DOHH2 (cell line): ENCODE measurements at regions not wholly inside any gene's neighbourhood (a gene's known extent, or its start where the extent isn't known, plus 50 kb on each side); places are given as distances from the start of the nearest gene placed in this dataset.

Experiments used
- H3F3A ChIP-seq: fragments of 200-600 bp; sonication (generic), shearing (Covaris generic); 2 replicates; pipeline ENCODE4 v1.6.0; 2016; ENCODE audit warnings: antibody characterized with exemption, mild to moderate bottlenecking; ENCODE audit not compliant: control insufficient read depth, insufficient read depth
- H3K27ac ChIP-seq: fragments of 200-600 bp; sonication (generic); 2 replicates; pipeline ENCODE4 v1.5.1; 2014; ENCODE audit warnings: low read depth, mild to moderate bottlenecking, low read length, moderate library complexity
- H3K27me3 ChIP-seq: fragments of 200-600 bp; sonication (generic); 2 replicates; pipeline ENCODE4 v1.6.1; 2014; ENCODE audit warnings: mild to moderate bottlenecking, low read length, mixed read lengths; ENCODE audit not compliant: control insufficient read depth
- H3K36me3 ChIP-seq: fragments of 200-600 bp; sonication (generic); 2 replicates; pipeline ENCODE4 v1.6.1; 2014; ENCODE audit warnings: mild to moderate bottlenecking, low read length, moderate library complexity, mixed read lengths; ENCODE audit not compliant: control insufficient read depth
- H3K4me1 ChIP-seq: fragments of 200-600 bp; sonication (generic); 2 replicates; pipeline ENCODE4 v1.6.1; 2014; ENCODE audit warnings: mild to moderate bottlenecking, low read length, mixed read lengths; ENCODE audit not compliant: control insufficient read depth
- H3K4me2 ChIP-seq: fragments of 200-600 bp; sonication (generic); 2 replicates; pipeline ENCODE4 v1.6.0; 2014; ENCODE audit warnings: mild to moderate bottlenecking, low read length, moderate library complexity
- H3K4me3 ChIP-seq: fragments of 200-600 bp; sonication (generic); 2 replicates; pipeline ENCODE4 v1.5.1; 2014; ENCODE audit warnings: mild to moderate bottlenecking, low read length, mixed read lengths
- H3K79me2 ChIP-seq: fragments of 200-600 bp; sonication (generic); 2 replicates; pipeline ENCODE4 v1.6.1; 2014; ENCODE audit warnings: mild to moderate bottlenecking, low read length, mixed read lengths; ENCODE audit not compliant: control insufficient read depth
- H3K9me2 ChIP-seq: fragments of 200-600 bp; sonication (generic); replicated peaks from 2 replicates; pipeline ENCODE4 v1.6.1; 2014; ENCODE audit warnings: mild to moderate bottlenecking, low read length, mixed read lengths; ENCODE audit not compliant: control insufficient read depth
- H3K9me3 ChIP-seq: fragments of 200-600 bp; sonication (generic); 2 replicates; pipeline ENCODE4 v1.6.1; 2014; ENCODE audit warnings: antibody characterized with exemption, low read length, mixed read lengths; ENCODE audit not compliant: control insufficient read depth, insufficient read depth
- H4K20me1 ChIP-seq: fragments of 200-600 bp; sonication (generic); 2 replicates; pipeline ENCODE4 v1.6.0; 2014; ENCODE audit warnings: low read depth, mild to moderate bottlenecking, antibody characterized with exemption, low read length, moderate library complexity; ENCODE audit not compliant: control insufficient read depth, insufficient read depth
- EZH2phosphoT487 ChIP-seq: fragments of 200-600 bp; sonication (generic); IDR thresholded peaks from 2 replicates; pipeline ENCODE4 v1.6.1; 2017; ENCODE audit warnings: borderline replicate concordance, mild to moderate bottlenecking, antibody characterized with exemption, low read length, moderate library complexity, mixed read lengths
- TF ChIP-seq, protein P1 (sequence below): fragments of 200-600 bp; sonication (generic); IDR thresholded peaks from one replicate; pipeline ENCODE4 v1.5.1; 2014; ENCODE audit warnings: antibody characterized with exemption, mild to moderate bottlenecking, low read depth, low read length; ENCODE audit not compliant: poor library complexity, severe bottlenecking

DNA sequence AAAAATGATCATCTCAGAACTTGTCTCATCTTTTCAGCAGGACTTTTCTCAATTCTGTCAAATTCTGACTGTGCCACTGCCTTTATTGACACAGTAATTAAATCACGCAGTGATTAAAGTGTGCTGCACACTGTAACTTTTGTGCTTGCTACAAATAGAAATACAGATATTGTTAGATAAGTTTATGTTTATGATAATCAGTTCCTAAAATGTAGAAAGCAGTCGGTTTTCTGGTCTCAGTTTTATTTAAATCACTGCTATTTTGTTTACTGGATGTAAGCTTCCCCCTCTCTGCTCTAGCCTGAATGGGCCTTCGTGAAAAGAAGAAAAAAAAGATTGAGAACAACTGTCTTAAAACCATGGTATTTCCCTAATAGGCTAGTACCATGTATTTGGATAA lies 258.8 kb upstream of the STARD13 start:
- no peaks in the 10 kb centered on the region for H4K20me1 ChIP-seq
- TF ChIP-seq EZH2phosphoT487 = no peak
- TF ChIP-seq, protein P1, sequence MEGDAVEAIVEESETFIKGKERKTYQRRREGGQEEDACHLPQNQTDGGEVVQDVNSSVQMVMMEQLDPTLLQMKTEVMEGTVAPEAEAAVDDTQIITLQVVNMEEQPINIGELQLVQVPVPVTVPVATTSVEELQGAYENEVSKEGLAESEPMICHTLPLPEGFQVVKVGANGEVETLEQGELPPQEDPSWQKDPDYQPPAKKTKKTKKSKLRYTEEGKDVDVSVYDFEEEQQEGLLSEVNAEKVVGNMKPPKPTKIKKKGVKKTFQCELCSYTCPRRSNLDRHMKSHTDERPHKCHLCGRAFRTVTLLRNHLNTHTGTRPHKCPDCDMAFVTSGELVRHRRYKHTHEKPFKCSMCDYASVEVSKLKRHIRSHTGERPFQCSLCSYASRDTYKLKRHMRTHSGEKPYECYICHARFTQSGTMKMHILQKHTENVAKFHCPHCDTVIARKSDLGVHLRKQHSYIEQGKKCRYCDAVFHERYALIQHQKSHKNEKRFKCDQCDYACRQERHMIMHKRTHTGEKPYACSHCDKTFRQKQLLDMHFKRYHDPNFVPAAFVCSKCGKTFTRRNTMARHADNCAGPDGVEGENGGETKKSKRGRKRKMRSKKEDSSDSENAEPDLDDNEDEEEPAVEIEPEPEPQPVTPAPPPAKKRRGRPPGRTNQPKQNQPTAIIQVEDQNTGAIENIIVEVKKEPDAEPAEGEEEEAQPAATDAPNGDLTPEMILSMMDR = no peak
- H3K9me3 ChIP-seq = peaks cover 8% of the 10 kb centered on the region; the same call in 1 of the 2 replicates
- peak overlapping the region; percentile 99 for H3K27ac ChIP-seq
- peak overlapping the region; percentile 94 for H3K4me2 ChIP-seq
- H3K79me2 ChIP-seq = peaks cover 5% of the 10 kb centered on the region; the same call in 1 of the 2 replicates
- no peaks in the 10 kb centered on the region for H3K9me2 ChIP-seq
- no peaks in the 10 kb centered on the region for H3K27me3 ChIP-seq
- peaks cover 24% of the 10 kb centered on the region for H3F3A ChIP-seq
- peaks cover 15% of the 10 kb centered on the region for H3K36me3 ChIP-seq
- H3K4me3 ChIP-seq = peak overlapping the region; percentile 86
- peaks cover 43% of the 10 kb centered on the region for H3K4me1 ChIP-seq

DNA sequence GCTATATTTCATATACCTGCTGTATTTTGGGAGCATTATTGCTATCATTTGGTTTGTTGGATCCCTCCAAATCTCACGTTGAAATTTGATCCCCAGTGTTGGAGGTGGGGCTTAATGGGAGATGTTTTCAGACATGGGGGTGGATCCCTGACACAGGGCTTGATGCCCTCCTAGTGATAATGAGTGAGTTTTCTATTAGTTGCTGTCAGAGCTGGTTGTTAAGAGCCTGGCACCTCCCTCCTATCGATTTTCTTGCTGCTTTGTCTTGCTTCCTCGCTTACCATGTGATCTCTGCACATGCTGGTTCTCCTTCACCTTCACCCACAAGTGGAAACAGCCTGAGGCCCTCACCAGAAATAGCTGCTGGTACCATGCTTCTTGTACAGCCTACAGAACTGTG lies 259.9 kb upstream of the STARD13 start:
- Histone ChIP-seq H3K4me1 (peaks cover 43% of the 10 kb centered on the region), H3F3A (peaks cover 24% of the 10 kb centered on the region), H3K9me3 (peaks cover 8% of the 10 kb centered on the region; the same call in 1 of the 2 replicates), H3K27me3 (no peaks in the 10 kb centered on the region), H3K4me2 (no peak overlapping the region), H3K4me3 (no peak overlapping the region), H3K36me3 (peaks cover 15% of the 10 kb centered on the region), H3K27ac (no peak overlapping the region), H4K20me1 (no peaks in the 10 kb centered on the region), H3K9me2 (no peaks in the 10 kb centered on the region), H3K79me2 (peaks cover 5% of the 10 kb centered on the region; the same call in 1 of the 2 replicates)
- TF ChIP-seq EZH2phosphoT487 = no peak
- TF ChIP-seq, protein P1 = no peak

DNA sequence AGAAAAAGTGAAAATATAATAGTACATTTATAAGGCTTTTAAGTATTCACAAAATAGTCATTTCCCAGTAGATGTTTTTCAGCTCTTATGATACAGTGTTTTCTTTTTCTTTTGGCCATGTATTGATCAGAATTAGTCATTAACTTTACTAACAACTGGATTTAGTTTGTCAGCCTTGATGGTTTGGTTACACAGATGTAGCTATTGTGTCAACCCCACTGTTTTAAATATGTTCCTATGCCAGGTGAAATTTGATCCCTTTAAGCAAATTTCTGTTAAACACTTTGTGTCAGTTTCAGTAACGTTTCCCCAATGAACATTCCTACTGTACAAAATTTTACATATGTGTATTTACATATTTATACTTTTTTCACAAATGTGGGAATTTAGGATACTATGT lies 261.5 kb upstream of the STARD13 start:
- Histone ChIP-seq H3K4me2 (no peak overlapping the region), H3K27me3 (no peaks in the 10 kb centered on the region), H3K4me3 (no peak overlapping the region), H3K36me3 (peaks cover 15% of the 10 kb centered on the region), H3K27ac (no peak overlapping the region), H3K4me1 (peaks cover 32% of the 10 kb centered on the region), H3K9me3 (no peaks in the 10 kb centered on the region), H3K79me2 (no peaks in the 10 kb centered on the region), H3K9me2 (no peaks in the 10 kb centered on the region), H3F3A (peaks cover 21% of the 10 kb centered on the region), H4K20me1 (no peaks in the 10 kb centered on the region)
- no peak for TF ChIP-seq EZH2phosphoT487
- TF ChIP-seq, protein P1 = no peak

DNA sequence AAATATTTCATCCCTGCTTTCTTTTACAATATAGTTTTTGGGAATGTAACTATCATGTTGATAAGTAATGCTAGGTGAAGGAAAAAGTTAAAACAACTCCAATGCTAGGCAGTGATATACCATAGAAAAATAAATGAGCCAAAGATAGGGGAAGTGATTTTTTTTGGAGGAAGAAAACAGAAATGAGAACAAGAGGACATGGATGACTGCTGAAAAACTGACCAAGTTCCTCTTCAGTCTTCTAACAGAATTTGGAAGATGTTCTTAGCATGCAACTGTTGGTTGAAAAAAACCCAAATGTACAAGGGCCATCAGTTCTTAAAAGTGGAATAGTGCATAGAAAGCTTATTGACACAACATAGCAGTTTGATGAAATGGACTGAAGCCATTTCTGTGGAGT lies 262.5 kb upstream of the STARD13 start:
- H3K9me3 ChIP-seq = no peaks in the 10 kb centered on the region
- peak overlapping the region; percentile 16; the same call in 1 of the 2 replicates for H3K4me3 ChIP-seq
- H3K4me2 ChIP-seq = peak overlapping the region; percentile 38
- H3K36me3 ChIP-seq = peaks cover 13% of the 10 kb centered on the region
- H3K27ac ChIP-seq = 0 out of 2 replicates have a peak overlapping the region, but pooled peaks have one; percentile 12
- no peaks in the 10 kb centered on the region for H3K79me2 ChIP-seq
- H4K20me1 ChIP-seq = no peaks in the 10 kb centered on the region
- no peaks in the 10 kb centered on the region for H3K9me2 ChIP-seq
- H3K27me3 ChIP-seq = no peaks in the 10 kb centered on the region
- TF ChIP-seq, protein P1 = no peak
- TF ChIP-seq EZH2phosphoT487 = no peak
- H3K4me1 ChIP-seq = peaks cover 30% of the 10 kb centered on the region
- peaks cover 15% of the 10 kb centered on the region for H3F3A ChIP-seq
